Keratinocyte (primary cell): ENCODE measurements at regions not wholly inside any gene's neighbourhood (a gene's known extent, or its start where the extent isn't known, plus 50 kb on each side); places are given as distances from the start of the nearest gene placed in this dataset.

Experiments used
- DNase-seq: peaks from one replicate; pipeline ENCODE4 v3.0.0-alpha.2; 2011; ENCODE audit warnings: low read depth, missing footprints, low spot score
- FAIRE-seq: peaks from 2 replicates; lab custom pipeline; 2011; peaks lifted over from hg19 to GRCh38; lab: Jason Lieb, UNC
- H2AFZ ChIP-seq: 2 replicates; pipeline ENCODE4 v1.6.0; 2012; ENCODE audit warnings: low read length, control low read depth, inconsistent platforms; ENCODE audit not compliant: control insufficient read depth
- H3K27ac ChIP-seq: 2 replicates; pipeline ENCODE4 v1.5.1; 2011; ENCODE audit warnings: low read length; ENCODE audit not compliant: control insufficient read depth, insufficient read depth
- H3K27me3 ChIP-seq: 3 replicates; pipeline ENCODE4 v1.6.0; 2011; ENCODE audit warnings: low read length; ENCODE audit not compliant: control insufficient read depth, insufficient read depth; ENCODE audit errors: extremely low read depth
- H3K36me3 ChIP-seq, 2 experiments: 2 replicates in 1 of 2; 3 replicates in 1 of 2; pipeline ENCODE4 v1.5.1; 2011; ENCODE audit warnings: low read length in 2 of 2, mild to moderate bottlenecking in 1 of 2; ENCODE audit not compliant: control insufficient read depth in 2 of 2, insufficient read depth in 2 of 2; ENCODE audit errors: extremely low read depth in 1 of 2
- H3K4me1 ChIP-seq: 3 replicates; pipeline ENCODE4 v1.5.1; 2011; ENCODE audit warnings: low read length; ENCODE audit not compliant: control insufficient read depth, insufficient read depth; ENCODE audit errors: extremely low read depth
- H3K4me2 ChIP-seq: 3 replicates; pipeline ENCODE4 v1.6.0; 2011; ENCODE audit warnings: low read depth, low read length; ENCODE audit not compliant: control insufficient read depth, insufficient read depth; ENCODE audit errors: extremely low read depth
- H3K4me3 ChIP-seq, 3 experiments: fragments of 200-600 bp in 1 of 3; sonication (generic) in 1 of 3; 2 replicates in 2 of 3; 3 replicates in 1 of 3; pipeline ENCODE4 v1.5.1; 2011 to 2016; ENCODE audit warnings: low read length in 3 of 3, mild to moderate bottlenecking in 3 of 3, control low read depth in 2 of 3, inconsistent platforms in 1 of 3, low read depth in 1 of 3, mixed read lengths in 1 of 3, mixed run types in 1 of 3, moderate library complexity in 1 of 3; ENCODE audit not compliant: control insufficient read depth in 2 of 3, insufficient read depth in 2 of 3; ENCODE audit errors: extremely low read depth in 1 of 3
- H3K79me2 ChIP-seq: 2 replicates; pipeline ENCODE4 v1.6.0; 2012; ENCODE audit warnings: low read length; ENCODE audit not compliant: control insufficient read depth, insufficient read depth
- H3K9ac ChIP-seq: 3 replicates; pipeline ENCODE4 v1.6.0; 2011; ENCODE audit warnings: low read length; ENCODE audit not compliant: control insufficient read depth, insufficient read depth; ENCODE audit errors: extremely low read depth
- H3K9me1 ChIP-seq: 3 replicates; pipeline ENCODE4 v1.6.0; 2011; ENCODE audit warnings: low read length; ENCODE audit not compliant: control insufficient read depth, insufficient read depth; ENCODE audit errors: extremely low read depth
- H3K9me3 ChIP-seq: 2 replicates; pipeline ENCODE4 v1.5.1; 2012; ENCODE audit warnings: low read depth, low read length; ENCODE audit not compliant: control insufficient read depth
- H4K20me1 ChIP-seq: 3 replicates; pipeline ENCODE4 v1.6.0; 2011; ENCODE audit warnings: low read length; ENCODE audit not compliant: control insufficient read depth, insufficient read depth; ENCODE audit errors: extremely low read depth
- CTCF ChIP-seq, 3 experiments: IDR thresholded peaks in 1 of 3; conservative IDR thresholded peaks in 1 of 3; optimal IDR thresholded peaks in 1 of 3; 2 replicates in 2 of 3; 3 replicates in 1 of 3; pipeline versions ENCODE3 to v1.5.1; 2011; ENCODE audit warnings: low read length in 3 of 3, mild to moderate bottlenecking in 3 of 3, moderate library complexity in 2 of 3, control low read depth in 1 of 3, inconsistent platforms in 1 of 3; ENCODE audit not compliant: insufficient read depth in 2 of 3; ENCODE audit errors: extremely low read depth in 1 of 3
- EZH2 ChIP-seq: IDR thresholded peaks from one replicate; pipeline ENCODE4 v1.6.1; 2012; ENCODE audit warnings: inconsistent platforms, mild to moderate bottlenecking, low read length, moderate library complexity
- dilution Hi-C: fragments of 300-500 bp; cut with MboI; formaldehyde crosslinking; loops from one replicate; pipeline ENCODE4 v1.7.0; 2020; ENCODE audit warnings: low sequenced_read_pairs; ENCODE audit not compliant: extremely low pct_ligation_motif_present

GRCh38 chr3:162021206-162021605 lies 524.6 kb downstream of the OTOL1 start:
- no peaks in the 10 kb centered on the region for H3K4me1 ChIP-seq
- DNase-seq = no peak
- H3K9me3 ChIP-seq = no peaks in the 10 kb centered on the region
- FAIRE-seq = no peak
- no peak overlapping the region for H3K27ac ChIP-seq
- H4K20me1 ChIP-seq = no peaks in the 10 kb centered on the region
- no peaks in the 10 kb centered on the region for H3K9me1 ChIP-seq
- H3K79me2 ChIP-seq = no peaks in the 10 kb centered on the region
- H2AFZ ChIP-seq = no peak overlapping the region
- no peak overlapping the region for H3K4me2 ChIP-seq
- dilution Hi-C loops = no loop called here
- H3K4me3 ChIP-seq = no peak overlapping the region
- TF ChIP-seq EZH2 (no peak), CTCF (optimal IDR thresholded peaks at IDR 0.05 in 1 of 3, IDR thresholded peaks at IDR 0.05 in 1 of 3, conservative IDR thresholded peaks at IDR 0.05 in 1 of 3; ENCODE audit: extremely low read depth in 1 of 3, insufficient read depth in 2 of 3, low read length in 3 of 3) (no peak)
- H3K27me3 ChIP-seq = no peaks in the 10 kb centered on the region
- H3K36me3 ChIP-seq = no peaks in the 10 kb centered on the region
- H3K9ac ChIP-seq = no peak overlapping the region

GRCh38 chr3:162022911-162023310 lies 526.3 kb downstream of the OTOL1 start:
- Histone ChIP-seq H3K4me1 (no peaks in the 10 kb centered on the region), H3K4me2 (no peak overlapping the region), H3K9ac (no peak overlapping the region), H3K27ac (no peak overlapping the region), H2AFZ (no peak overlapping the region), H3K4me3 (no peak overlapping the region), H3K27me3 (no peaks in the 10 kb centered on the region), H3K9me3 (no peaks in the 10 kb centered on the region), H3K79me2 (no peaks in the 10 kb centered on the region), H3K9me1 (no peaks in the 10 kb centered on the region), H3K36me3 (no peaks in the 10 kb centered on the region), H4K20me1 (no peaks in the 10 kb centered on the region)
- TF ChIP-seq CTCF (optimal IDR thresholded peaks at IDR 0.05 in 1 of 3, IDR thresholded peaks at IDR 0.05 in 1 of 3, conservative IDR thresholded peaks at IDR 0.05 in 1 of 3; ENCODE audit: extremely low read depth in 1 of 3, insufficient read depth in 2 of 3, low read length in 3 of 3) = no peak
- no peak for TF ChIP-seq EZH2
- DNase-seq = no peak
- dilution Hi-C loops = no loop called here
- no peak for FAIRE-seq
